H54 (cell line): ENCODE measurements at regions not wholly inside any gene's neighbourhood (a gene's known extent, or its start where the extent isn't known, plus 50 kb on each side); places are given as distances from the start of the nearest gene placed in this dataset.

Experiments
- DNase-seq: peaks from one replicate; pipeline ENCODE4 v3.0.0; 2011; ENCODE audit warnings: low spot score, mixed read lengths; ENCODE audit not compliant: insufficient read length
- FAIRE-seq: peaks from 3 replicates; lab custom pipeline; 2011; peaks lifted over from hg19 to GRCh38; lab: Jason Lieb, UNC
- POLR2A ChIP-seq: IDR thresholded peaks from 2 replicates; pipeline ENCODE4 v1.6.1; 2011; ENCODE audit warnings: low read depth, mild to moderate bottlenecking, low read length

DNA sequence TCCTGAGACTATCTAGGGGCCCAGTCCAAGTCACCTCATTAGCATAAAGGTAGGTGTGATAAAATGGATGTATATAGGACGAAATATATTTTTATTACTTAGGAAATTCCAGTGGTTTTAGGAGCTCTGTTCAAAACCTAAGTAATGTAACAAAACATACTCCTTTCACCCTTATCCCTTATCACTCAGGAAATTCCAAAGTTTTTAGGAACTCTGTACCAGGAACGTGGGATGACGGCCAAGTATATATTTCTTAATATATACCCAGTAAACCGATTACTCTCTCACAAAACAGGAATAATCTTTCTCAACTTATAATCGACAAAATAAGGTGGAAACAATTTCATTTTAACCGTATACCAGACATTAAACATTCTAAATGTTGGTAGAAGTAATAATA is 195.7 kb downstream of the ZPLD1 start:
- no peak for DNase-seq
- TF ChIP-seq POLR2A: no peak
- FAIRE-seq: no peak

DNA sequence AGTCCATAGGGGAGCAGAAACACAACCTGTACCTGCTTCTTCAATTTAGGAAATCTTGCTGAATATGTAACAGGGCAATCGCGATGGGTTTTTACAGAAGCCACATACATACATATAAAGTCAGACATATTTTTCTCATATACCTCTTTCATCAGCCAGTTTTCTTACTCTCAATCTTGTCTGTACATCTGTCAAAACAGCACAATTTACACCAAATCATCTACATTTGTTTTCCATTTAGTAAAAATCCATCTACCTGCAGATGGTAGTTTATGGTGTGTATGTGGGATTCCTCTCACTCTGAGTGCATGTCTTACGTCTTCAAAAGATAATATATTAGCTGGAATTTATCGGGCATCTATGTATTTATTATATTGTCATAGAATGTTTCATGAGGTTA is 208.7 kb downstream of the ZPLD1 start:
- FAIRE-seq (no peak), DNase-seq (no peak)
- TF ChIP-seq POLR2A: no peak

DNA sequence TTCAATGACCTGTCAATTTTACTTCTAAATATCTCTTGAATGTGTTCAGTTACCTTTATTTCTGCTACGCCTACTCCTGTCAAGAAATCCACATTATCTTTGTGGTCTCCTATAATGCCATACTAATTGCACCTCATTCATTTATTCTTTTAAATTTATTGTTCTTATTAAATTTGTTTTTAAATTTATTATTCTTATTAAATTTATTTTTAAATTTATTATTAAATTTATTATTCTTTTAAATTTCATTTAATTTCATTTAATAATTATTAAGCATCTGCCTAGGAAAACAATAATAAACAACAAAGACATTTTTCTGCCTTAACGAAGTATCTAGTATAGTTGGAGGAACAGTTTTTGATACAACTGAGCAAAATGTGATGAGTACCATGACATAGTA is 211.7 kb downstream of the ZPLD1 start:
- DNase-seq (no peak), FAIRE-seq (no peak)
- no peak for TF ChIP-seq POLR2A

DNA sequence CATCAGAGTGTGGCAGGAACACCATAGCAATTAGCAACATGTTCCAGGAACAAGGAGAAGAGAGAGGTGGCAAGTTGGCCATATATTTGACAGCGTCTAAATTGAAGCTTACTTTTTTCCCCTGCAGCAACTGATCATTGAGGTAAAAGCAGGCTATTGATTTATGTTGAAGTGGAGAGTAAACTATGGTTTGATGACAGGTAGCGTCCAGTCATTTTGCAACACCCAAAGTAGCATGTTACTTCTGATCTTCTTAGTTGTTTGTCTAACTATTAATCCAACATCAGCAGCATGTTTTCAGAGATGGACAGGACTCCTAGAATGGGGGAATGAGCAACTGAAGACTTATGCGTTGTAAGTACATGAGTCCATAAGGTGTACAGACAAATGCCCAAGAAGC is 225.8 kb downstream of the ZPLD1 start:
- no peak for TF ChIP-seq POLR2A
- DNase-seq (no peak), FAIRE-seq (no peak)

DNA sequence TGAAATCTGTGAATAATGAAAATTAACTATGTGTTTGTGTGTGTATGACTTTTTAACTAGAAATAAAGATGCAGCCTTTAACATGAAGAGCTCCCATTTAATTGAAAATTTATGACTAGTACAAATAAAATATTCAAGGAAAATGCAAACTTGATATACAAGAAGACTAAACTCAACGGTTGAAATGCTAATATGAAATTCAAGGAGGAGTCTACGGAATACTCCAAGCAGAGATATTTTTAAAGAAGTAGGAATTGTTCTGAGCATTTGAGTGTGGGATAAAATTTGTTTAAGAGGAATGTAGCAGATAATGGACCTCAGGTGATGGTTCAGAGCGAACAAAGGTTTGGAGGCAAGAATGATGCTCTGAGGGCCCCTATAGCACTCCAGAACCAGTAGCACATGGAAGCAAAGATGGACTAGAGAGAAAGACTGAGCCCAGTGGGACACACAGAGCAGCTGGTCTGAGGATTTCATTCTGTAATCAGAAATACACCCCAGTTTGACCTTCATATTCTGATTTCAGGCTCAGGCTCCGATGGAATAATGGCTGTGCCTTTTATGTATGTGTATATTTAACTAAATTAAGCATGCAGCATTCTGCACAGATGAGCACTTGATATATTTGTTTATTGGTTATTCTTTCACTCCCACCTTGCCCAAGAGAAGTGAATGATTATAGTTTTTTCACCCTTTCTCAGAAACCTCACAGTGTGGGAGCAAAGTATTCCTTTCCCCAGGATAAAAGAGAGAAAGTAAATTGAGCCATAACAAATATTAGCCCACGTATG is 227.1 kb downstream of the ZPLD1 start:
- no peak for TF ChIP-seq POLR2A
- no peak for DNase-seq
- FAIRE-seq: no peak

DNA sequence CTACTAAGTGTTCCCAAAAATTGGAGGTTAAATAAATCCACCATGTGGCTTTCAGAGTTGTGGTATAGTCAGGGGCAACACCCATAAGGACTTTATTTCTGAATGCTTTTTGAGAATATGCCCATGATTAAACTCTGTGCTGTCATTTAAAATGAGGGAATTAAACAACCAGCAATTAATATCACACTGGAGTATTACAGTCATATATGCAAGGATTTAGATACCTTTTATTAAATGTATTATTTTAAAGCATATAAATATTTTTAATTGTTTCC is 227.6 kb downstream of the ZPLD1 start:
- FAIRE-seq (no peak), DNase-seq (no peak)
- TF ChIP-seq POLR2A: no peak

DNA sequence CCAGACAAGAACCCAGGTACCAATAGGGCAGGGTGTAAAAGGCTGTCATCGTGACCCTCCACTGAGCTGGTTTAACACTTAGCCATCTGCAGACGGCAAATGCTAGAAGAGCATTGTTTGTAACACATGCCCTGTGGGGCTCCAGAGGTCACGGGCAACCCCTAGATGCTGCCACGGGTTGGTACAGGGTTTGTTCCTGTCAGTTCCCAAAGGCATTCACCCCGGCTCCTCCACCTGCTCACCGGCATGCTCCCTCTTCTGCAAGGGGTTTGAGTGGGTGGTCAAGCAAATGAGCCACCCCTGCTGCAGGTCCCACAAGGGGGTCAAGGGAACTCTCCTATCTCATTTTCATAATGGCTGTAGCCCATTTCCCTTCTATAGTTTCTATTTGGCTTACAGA is 229.3 kb downstream of the ZPLD1 start:
- TF ChIP-seq POLR2A: no peak
- no peak for DNase-seq
- FAIRE-seq: no peak

DNA sequence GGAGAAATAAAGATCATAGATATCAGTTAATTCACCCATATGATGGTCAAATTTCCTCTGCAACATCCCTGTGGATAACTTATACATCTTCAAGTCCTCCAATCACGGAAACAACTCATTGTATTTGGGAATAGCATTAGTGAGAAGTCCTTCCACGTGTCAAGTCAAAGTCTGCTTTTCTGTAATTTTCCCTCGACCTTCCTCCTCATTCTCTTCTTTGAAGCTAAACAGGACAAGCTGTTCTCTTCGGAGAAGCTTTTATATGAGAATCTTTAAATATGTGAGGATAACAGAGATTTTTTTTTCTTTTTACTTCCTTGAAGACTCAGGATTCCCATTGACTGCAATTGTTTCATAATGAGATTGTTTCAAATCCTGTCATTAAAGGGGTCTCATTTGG is 230.4 kb downstream of the ZPLD1 start:
- DNase-seq (no peak), FAIRE-seq (no peak)
- TF ChIP-seq POLR2A: no peak

DNA sequence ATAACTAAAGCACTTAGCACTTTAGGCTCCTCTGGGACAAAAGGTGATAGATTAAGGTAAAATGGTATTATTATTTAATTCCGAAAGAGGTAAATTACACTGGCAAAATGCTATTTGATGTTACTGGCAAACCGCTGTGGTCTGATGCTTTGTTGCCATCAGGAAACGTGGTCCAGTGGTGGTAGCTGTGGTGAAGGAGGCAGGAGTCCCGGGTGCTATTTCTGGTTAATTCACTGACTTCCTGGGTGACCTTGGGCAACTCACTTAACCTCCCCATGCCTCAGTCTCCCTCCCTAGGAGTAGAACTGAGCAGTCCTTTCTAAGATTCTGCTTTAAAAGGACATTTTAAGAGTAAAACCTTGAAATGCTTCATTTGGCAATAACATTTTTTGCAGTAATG is 233.4 kb downstream of the ZPLD1 start:
- FAIRE-seq (no peak), DNase-seq (no peak)
- TF ChIP-seq POLR2A: no peak

DNA sequence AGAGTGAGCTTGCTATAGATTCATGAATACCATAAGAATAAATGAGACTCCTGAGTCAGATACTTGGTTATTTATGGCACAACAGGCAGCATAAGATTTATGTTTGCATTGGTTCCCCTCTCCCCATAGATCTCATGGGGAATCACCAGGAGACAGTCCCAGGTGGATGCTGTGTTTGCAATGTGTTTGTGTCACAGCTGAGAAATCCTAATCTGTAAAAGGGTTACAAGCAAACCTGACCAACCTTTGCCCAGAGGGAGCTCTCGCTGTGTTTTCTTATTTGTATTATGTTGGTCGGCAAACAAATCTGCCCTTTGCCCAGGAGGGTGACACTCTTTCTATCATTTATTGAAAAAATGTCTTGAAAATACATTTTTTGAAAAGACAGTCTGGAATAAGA is 236.2 kb downstream of the ZPLD1 start:
- DNase-seq (no peak), FAIRE-seq (no peak)
- no peak for TF ChIP-seq POLR2A

DNA sequence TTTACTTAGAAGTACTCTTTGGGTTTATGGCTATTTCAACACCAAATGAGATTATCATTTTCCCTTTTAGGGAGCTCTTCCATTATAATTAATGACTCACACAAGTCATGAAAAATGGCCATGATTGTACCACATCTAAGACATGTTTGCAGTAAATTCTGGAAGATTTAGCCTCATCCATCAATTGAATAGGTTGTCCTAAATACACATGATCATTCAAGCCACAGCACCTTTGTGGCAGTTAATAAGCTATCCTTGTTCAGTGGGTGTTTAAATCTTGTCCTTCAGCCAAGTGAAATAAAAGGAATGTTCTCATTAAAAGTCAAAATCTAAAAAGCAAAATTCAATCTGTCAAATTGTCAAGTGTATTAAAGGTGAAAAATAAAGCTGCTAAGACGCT is 237.5 kb downstream of the ZPLD1 start:
- no peak for TF ChIP-seq POLR2A
- DNase-seq: no peak
- FAIRE-seq: no peak

DNA sequence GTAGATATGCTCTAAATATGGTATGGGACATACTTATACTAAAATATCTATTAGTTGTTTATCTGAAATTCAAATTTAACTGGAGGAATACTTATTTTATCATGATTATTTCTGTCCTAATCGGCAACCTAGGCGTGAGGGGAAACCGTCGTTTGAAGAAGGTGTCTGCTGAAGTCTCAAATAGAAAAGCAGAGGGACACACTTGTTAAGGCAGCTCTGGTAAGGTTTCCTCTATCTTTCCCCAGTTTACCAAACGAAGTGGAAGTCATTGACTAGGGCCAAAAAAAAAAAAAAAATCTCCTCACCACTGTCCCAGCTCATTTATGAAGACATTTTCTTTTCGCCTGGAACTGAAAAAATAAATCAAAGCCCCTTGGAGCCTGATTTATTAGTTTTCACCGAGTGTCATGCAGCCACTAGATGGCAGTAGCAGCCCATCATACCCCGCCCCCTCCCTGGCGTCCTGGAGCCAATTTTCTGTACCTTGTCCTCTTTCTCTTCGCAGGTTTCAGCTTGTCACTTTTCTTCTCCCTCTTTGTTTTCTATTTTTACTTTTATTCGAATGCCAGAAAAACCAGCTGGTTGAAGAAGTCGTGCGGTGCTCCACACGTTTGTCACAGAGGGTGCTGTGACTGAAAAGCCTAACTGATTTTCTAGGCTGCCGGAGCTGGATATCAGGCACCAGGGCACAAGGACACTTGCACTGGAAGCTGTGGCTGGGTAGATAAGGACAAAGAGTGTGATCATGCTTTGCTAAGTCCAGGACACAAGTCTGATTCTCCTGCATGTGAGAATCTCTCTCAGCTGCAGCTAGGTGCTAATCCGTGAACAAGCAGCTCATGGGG is 238.7 kb downstream of the ZPLD1 start:
- FAIRE-seq (no peak), DNase-seq (peak; percentile 9)
- TF ChIP-seq POLR2A: no peak

DNA sequence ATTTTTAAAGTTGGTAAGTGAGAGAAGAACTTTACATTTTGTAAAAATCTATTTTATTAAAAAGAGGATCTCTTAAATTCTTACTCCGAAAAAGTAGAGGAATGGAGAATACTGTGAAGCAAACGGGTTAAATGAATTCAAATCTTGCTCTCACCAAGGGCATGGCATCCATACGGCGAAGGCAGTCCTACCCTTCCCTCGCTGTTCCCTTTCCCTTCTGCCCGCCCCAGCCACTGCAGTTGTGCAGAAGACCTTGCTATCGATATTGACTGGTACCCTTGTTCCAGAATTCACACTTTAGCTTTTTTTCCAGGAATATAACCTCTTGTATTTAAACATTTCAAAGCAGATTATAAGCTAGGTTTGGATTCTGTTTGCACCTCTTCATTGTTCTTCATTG is 239.5 kb downstream of the ZPLD1 start:
- FAIRE-seq (no peak), DNase-seq (no peak)
- no peak for TF ChIP-seq POLR2A

DNA sequence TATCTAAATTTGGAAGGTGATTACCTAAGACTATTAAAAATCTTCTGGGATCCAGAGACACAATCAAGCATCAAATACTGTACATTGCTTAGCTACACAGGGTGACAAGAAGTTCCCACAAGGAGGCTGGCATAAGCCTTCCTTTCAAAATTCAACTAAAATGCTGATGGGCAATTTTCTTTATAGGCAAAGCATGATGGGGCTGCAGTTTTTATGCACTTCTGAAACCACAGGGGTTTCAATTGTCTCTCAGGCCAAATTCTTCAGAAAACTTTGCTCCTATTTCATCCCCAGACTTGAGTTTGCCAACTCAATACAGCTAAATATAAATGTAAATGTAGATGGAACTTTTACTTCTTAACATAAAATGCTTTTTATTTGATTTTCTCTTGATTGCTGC is 241.6 kb downstream of the ZPLD1 start:
- no peak for DNase-seq
- no peak for TF ChIP-seq POLR2A
- FAIRE-seq: no peak

DNA sequence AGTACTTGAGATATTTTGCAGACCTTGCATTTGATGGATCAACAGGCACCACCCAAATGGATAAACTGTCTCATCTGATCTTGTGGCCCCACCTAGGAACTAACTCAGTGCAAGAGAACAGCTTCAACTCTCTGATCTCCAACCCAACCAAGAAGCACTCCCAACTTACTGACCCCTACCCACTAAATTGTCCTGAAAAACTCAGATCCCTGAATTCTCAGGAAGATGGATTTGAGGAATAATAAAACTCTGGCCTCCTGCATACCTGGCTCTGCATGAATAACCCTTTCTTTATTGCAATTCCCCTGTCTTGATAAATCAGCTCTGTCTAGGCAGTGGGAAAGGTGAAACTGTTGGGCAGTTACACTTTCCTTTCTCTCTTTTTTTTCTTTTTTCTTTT is 247.9 kb downstream of the ZPLD1 start:
- DNase-seq (no peak), FAIRE-seq (no peak)
- TF ChIP-seq POLR2A: no peak
